Breast epithelium (tissue), 4 donors: ENCODE measurements at regions not wholly inside any gene's neighbourhood (a gene's known extent, or its start where the extent isn't known, plus 50 kb on each side); places are given as distances from the start of the nearest gene placed in this dataset.

Experiments
- DNase-seq, 2 donors: peaks; one replicate each; pipeline ENCODE4 v3.0.0-alpha.2; 2019; ENCODE audit warnings: low spot score in 2 of 2
- H3K27ac ChIP-seq, 2 donors: fragments of 200-600 bp; sonication (generic) in 1 of 2; one replicate each; pipeline ENCODE4 v1.5.1; 2016 to 2019; ENCODE audit warnings: mild to moderate bottlenecking in 1 of 2
- H3K27me3 ChIP-seq, 2 donors: fragments of 200-600 bp; sonication (generic) in 1 of 2; one replicate each; pipeline versions ENCODE4 v1.5.1 to v1.6.0; 2017 to 2019; ENCODE audit warnings: control low read depth in 1 of 2, mild to moderate bottlenecking in 1 of 2
- H3K36me3 ChIP-seq: fragments of 200-600 bp; one replicate; pipeline ENCODE4 v1.5.1; 2019
- H3K4me1 ChIP-seq, 2 donors: fragments of 200-600 bp; sonication (generic); one replicate each; pipeline ENCODE4 v1.5.1; 2016 to 2019; ENCODE audit warnings: control low read depth in 1 of 2
- H3K4me3 ChIP-seq, 3 donors: fragments of 200-600 bp; sonication (generic); 1 replicate in 2 of 3; 2 replicates in 1 of 3; pipeline ENCODE4 v1.5.1; 2016 to 2019; ENCODE audit warnings: mild to moderate bottlenecking in 3 of 3, moderate library complexity in 2 of 3
- H3K9me3 ChIP-seq, 2 donors: fragments of 200-600 bp; sonication (generic) in 1 of 2; one replicate each; pipeline ENCODE4 v1.5.1; 2016 to 2019; ENCODE audit warnings: control low read depth in 1 of 2
- POLR2A ChIP-seq: fragments of 450-650 bp; IDR thresholded peaks from one replicate; pipeline ENCODE4 v1.6.1; 2016; ENCODE audit warnings: antibody characterized with exemption, mild to moderate bottlenecking, moderate library complexity
- POLR2AphosphoS5 ChIP-seq, 3 donors: sonication (generic); formaldehyde crosslinking; IDR thresholded peaks; one replicate each; pipeline ENCODE4 v1.6.1; 2017; ENCODE audit warnings: antibody characterized with exemption in 3 of 3
- intact Hi-C: fragments of 100-400 bp; cut with DNase I; formaldehyde crosslinking; loops from one replicate; pipeline ENCODE4 v1.15.1; 2023; ENCODE audit warnings: low total_unique reads
- TF ChIP-seq, protein P1 (sequence below), 3 donors: fragments of 450-650 bp; IDR thresholded peaks; one replicate each; pipeline ENCODE4 v1.5.1; 2016 to 2017; ENCODE audit warnings: antibody characterized with exemption in 3 of 3, mild to moderate bottlenecking in 3 of 3, moderate library complexity in 3 of 3

DNA sequence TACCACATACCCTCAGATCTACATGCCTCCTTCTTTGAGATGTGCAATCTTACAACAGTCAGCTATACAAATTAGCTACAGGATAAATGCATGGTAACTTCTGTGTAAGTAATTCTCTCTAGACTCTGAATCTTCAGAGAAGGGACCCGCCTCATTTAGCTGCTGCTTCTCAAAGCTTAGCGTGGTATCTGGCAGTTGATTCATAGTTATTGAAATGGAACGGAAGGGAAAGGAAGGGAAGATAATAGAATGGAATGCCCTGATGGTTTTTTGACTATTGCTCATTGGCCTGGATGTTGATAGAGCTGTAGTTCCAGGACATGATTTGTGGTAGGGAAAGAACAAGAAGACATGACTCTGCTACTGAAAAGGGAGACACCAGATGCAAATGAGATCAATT lies 498.1 kb upstream of the CRIM1 start:
- Histone ChIP-seq H3K9me3 (no peaks in the 10 kb centered on the region), H3K36me3 (no peaks in the 10 kb centered on the region), H3K4me3 (no peak overlapping the region), H3K27ac (no peak overlapping the region), H3K27me3 (no peaks in the 10 kb centered on the region), H3K4me1 (no peaks in the 10 kb centered on the region)
- no peak for DNase-seq
- TF ChIP-seq POLR2A: no peak
- TF ChIP-seq, protein P1, sequence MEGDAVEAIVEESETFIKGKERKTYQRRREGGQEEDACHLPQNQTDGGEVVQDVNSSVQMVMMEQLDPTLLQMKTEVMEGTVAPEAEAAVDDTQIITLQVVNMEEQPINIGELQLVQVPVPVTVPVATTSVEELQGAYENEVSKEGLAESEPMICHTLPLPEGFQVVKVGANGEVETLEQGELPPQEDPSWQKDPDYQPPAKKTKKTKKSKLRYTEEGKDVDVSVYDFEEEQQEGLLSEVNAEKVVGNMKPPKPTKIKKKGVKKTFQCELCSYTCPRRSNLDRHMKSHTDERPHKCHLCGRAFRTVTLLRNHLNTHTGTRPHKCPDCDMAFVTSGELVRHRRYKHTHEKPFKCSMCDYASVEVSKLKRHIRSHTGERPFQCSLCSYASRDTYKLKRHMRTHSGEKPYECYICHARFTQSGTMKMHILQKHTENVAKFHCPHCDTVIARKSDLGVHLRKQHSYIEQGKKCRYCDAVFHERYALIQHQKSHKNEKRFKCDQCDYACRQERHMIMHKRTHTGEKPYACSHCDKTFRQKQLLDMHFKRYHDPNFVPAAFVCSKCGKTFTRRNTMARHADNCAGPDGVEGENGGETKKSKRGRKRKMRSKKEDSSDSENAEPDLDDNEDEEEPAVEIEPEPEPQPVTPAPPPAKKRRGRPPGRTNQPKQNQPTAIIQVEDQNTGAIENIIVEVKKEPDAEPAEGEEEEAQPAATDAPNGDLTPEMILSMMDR (IDR thresholded peaks at IDR 0.05): no peak
- no peak for TF ChIP-seq POLR2AphosphoS5 (IDR thresholded peaks at IDR 0.05)
- intact Hi-C loops: no loop called here

DNA sequence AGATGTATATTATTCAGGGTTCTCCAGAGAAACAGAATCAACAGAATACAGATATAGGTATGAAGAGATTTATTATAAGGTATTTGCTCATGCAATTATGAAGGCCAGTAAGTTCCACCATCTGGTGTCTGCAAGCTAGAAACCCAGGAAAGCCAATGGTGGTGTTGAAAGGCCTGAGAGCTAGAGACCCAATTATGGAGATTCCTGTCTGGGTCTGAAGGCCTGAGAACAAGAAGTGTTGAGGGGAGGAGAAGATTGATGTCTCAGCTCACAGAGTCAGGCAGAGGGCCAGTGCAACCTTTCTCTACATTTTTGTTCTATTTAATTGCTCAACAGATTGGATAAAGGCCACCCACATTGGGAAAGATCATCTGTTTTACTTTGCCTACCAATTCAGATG lies 524.2 kb upstream of the CRIM1 start:
- TF ChIP-seq POLR2AphosphoS5 (IDR thresholded peaks at IDR 0.05): no peak
- TF ChIP-seq, protein P1 (IDR thresholded peaks at IDR 0.05): no peak
- TF ChIP-seq POLR2A: no peak
- no peaks in the 10 kb centered on the region for H3K9me3 ChIP-seq
- no peak overlapping the region for H3K27ac ChIP-seq
- H3K4me3 ChIP-seq: no peak overlapping the region
- H3K4me1 ChIP-seq: no peaks in the 10 kb centered on the region
- H3K27me3 ChIP-seq: no peaks in the 10 kb centered on the region
- no peaks in the 10 kb centered on the region for H3K36me3 ChIP-seq
- intact Hi-C loops: no loop called here
- DNase-seq: no peak

DNA sequence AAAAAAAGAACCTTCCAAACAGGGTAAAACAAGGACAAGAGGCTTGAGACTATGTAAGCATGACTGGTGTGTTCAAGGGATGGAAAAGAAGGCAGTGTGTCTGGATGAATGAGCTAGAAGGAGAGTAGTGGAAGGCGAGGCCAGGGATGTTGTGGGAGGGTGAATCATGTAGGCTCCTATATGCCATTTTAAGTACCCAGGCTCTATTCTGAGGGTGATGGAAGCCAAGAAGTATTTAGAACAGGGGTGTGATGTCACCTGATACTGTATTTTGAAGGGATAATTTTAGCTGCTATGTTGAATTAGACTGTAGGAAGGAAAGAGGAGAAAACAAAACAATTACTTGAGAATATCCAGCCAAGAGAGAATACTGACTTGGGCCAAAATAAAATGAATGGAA lies 524.7 kb upstream of the CRIM1 start:
- no peak overlapping the region for H3K4me3 ChIP-seq
- no peak for DNase-seq
- no peak overlapping the region for H3K27ac ChIP-seq
- no peaks in the 10 kb centered on the region for H3K27me3 ChIP-seq
- H3K9me3 ChIP-seq: no peaks in the 10 kb centered on the region
- no peaks in the 10 kb centered on the region for H3K36me3 ChIP-seq
- no peaks in the 10 kb centered on the region for H3K4me1 ChIP-seq
- intact Hi-C loops: no loop called here
- TF ChIP-seq, protein P1 (IDR thresholded peaks at IDR 0.05): no peak
- no peak for TF ChIP-seq POLR2AphosphoS5 (IDR thresholded peaks at IDR 0.05)
- no peak for TF ChIP-seq POLR2A

DNA sequence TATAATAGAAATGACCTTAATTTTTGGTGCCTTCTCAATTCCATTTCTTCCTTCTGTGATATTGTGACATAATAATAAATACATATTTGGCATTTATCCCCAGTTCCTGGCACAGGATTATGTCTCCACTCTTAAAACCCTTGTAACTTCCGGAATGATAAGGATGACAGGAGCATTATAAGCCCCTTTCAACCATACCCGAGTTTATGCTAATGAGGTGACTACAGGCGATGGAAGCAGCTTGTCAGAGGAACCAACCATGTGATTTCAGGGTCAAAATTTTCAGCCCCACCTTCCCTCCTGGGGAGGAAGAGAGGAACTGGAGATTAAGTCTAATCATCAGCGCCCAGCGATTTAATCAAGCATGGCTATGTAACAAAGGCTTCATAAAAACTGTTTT lies 528.5 kb upstream of the CRIM1 start:
- Histone ChIP-seq H3K9me3 (no peaks in the 10 kb centered on the region), H3K4me3 (no peak overlapping the region), H3K27me3 (no peaks in the 10 kb centered on the region), H3K27ac (no peak overlapping the region), H3K36me3 (no peaks in the 10 kb centered on the region), H3K4me1 (no peaks in the 10 kb centered on the region)
- intact Hi-C loops: no loop called here
- no peak for DNase-seq
- TF ChIP-seq, protein P1 (IDR thresholded peaks at IDR 0.05): no peak
- TF ChIP-seq POLR2AphosphoS5 (IDR thresholded peaks at IDR 0.05): no peak
- no peak for TF ChIP-seq POLR2A

DNA sequence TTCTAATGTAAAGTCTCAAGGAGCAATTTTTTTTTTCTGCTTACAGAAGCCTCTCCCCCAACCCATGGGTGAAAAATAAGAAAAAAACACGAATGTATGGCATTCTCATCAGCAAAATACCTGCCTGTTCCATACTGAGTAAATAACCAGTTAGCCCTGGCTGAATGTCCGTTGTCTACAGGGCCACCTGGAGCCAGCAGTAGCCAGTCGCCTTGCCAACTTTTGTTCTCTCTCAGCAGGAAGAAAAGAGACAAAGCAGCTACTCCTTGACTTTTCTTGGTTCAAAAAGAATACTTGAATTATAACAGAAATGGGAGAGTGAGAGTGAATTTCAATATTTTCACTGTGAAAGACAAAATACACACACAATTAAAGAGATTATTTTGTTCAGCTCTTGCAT lies 532.9 kb upstream of the CRIM1 start:
- Histone ChIP-seq H3K9me3 (no peaks in the 10 kb centered on the region), H3K4me1 (no peaks in the 10 kb centered on the region), H3K27ac (no peak overlapping the region), H3K36me3 (no peaks in the 10 kb centered on the region), H3K27me3 (no peaks in the 10 kb centered on the region), H3K4me3 (no peak overlapping the region)
- intact Hi-C loops: no loop called here
- DNase-seq: no peak
- TF ChIP-seq, protein P1 (IDR thresholded peaks at IDR 0.05): no peak
- TF ChIP-seq POLR2A (no peak), POLR2AphosphoS5 (IDR thresholded peaks at IDR 0.05) (no peak)
